ENCODE measurements at regions not wholly inside any gene's neighbourhood (a gene's known extent, or its start where the extent isn't known, plus 50 kb on each side); places are given as distances from the start of the nearest gene placed in this dataset.
A peak's percentile ranks its signal among the peaks of the same experiment; 100 is the strongest.

DNA sequence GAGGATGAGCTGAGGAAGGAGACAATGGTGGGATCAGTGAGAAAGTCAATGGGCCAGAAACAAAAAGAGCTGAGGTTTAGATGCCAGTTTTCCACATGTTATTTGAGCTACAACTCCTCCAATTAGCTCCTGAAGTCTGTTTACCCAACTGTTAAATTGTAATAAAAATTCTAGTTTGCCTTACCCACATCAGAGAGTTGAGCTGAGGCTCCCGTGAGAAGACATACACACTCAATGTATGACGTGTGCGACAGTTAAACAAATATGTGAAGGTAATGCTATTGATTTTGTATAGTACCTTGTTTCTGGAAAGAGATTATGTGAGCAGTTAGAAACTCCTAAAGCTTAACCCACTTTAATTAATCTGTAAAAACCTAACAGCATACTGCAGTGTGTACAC, 318.1 kb upstream of the GRM7 start:
- 0 out of 2 replicates have a peak, but pooled peaks cover 2% of the 10 kb centered on the region for H3K9me3 ChIP-seq (ENCODE audit: insufficient read depth, low read depth, low read length)
- no peaks in the 10 kb centered on the region for H3K9me2 ChIP-seq (replicated peaks; ENCODE audit: low read depth, low read length)
- H3K9ac ChIP-seq (ENCODE audit: low read depth, low read length, poor library complexity, severe bottlenecking), result no peak overlapping the region
- H2AFZ ChIP-seq (ENCODE audit: low read length), result no peak overlapping the region
- no peaks in the 10 kb centered on the region for H3K27me3 ChIP-seq (ENCODE audit: insufficient read depth, low read length, poor library complexity, severe bottlenecking)
- TF ChIP-seq EZH2phosphoT487 (IDR thresholded peaks at IDR 0.05; ENCODE audit: borderline replicate concordance), result no peak
- no peak for TF ChIP-seq CTCF (conservative IDR thresholded peaks at IDR 0.05; ENCODE audit: low read length)
- peak overlapping the region; percentile 41 for H3K4me2 ChIP-seq (ENCODE audit: low read depth, low read length, poor library complexity, severe bottlenecking)
- no peaks in the 10 kb centered on the region for H3K36me3 ChIP-seq (ENCODE audit: insufficient read depth, low read length)
- H4K20me1 ChIP-seq (ENCODE audit: insufficient read depth, low read length, poor library complexity, severe bottlenecking), result no peaks in the 10 kb centered on the region
- H3K79me2 ChIP-seq (ENCODE audit: insufficient read depth, low read length), result peaks cover 73% of the 10 kb centered on the region
- no peaks in the 10 kb centered on the region for H3F3A ChIP-seq (ENCODE audit: low read depth)
- peaks cover 10% of the 10 kb centered on the region for H3K4me1 ChIP-seq (ENCODE audit: insufficient read depth, low read length, poor library complexity, severe bottlenecking)
- no peak overlapping the region for H3K4me3 ChIP-seq (ENCODE audit: low read length, poor library complexity, severe bottlenecking)

- no peaks in the 10 kb centered on the region for H3K36me3 ChIP-seq (ENCODE audit: insufficient read depth, low read length)
- H4K20me1 ChIP-seq (ENCODE audit: insufficient read depth, low read length, poor library complexity, severe bottlenecking), result peaks cover 12% of the 10 kb centered on the region
- no peak overlapping the region for H3K4me3 ChIP-seq (ENCODE audit: low read length, poor library complexity, severe bottlenecking)
- H3K4me1 ChIP-seq (ENCODE audit: insufficient read depth, low read length, poor library complexity, severe bottlenecking), result no peaks in the 10 kb centered on the region
- no peak overlapping the region for H3K4me2 ChIP-seq (ENCODE audit: low read depth, low read length, poor library complexity, severe bottlenecking)
- no peak overlapping the region for H3K9ac ChIP-seq (ENCODE audit: low read depth, low read length, poor library complexity, severe bottlenecking)
- TF ChIP-seq EZH2phosphoT487 (IDR thresholded peaks at IDR 0.05; ENCODE audit: borderline replicate concordance) (no peak), CTCF (conservative IDR thresholded peaks at IDR 0.05; ENCODE audit: low read length) (no peak)
- no peaks in the 10 kb centered on the region for H3K9me2 ChIP-seq (replicated peaks; ENCODE audit: low read depth, low read length)
- no peak overlapping the region for H2AFZ ChIP-seq (ENCODE audit: low read length)
- H3F3A ChIP-seq (ENCODE audit: low read depth), result no peaks in the 10 kb centered on the region
- H3K79me2 ChIP-seq (ENCODE audit: insufficient read depth, low read length), result peaks cover 71% of the 10 kb centered on the region
- H3K9me3 ChIP-seq (ENCODE audit: insufficient read depth, low read depth, low read length), result 0 out of 2 replicates have a peak, but pooled peaks cover 15% of the 10 kb centered on the region
- H3K27me3 ChIP-seq (ENCODE audit: insufficient read depth, low read length, poor library complexity, severe bottlenecking), result no peaks in the 10 kb centered on the region
These were observed 311.6 kb upstream of the GRM7 start for GRCh38 chr3:6549296-6549695.

GRCh38 chr3:6551165-6551564, 309.8 kb upstream of the GRM7 start:
- no peak overlapping the region for H3K9ac ChIP-seq (ENCODE audit: low read depth, low read length, poor library complexity, severe bottlenecking)

More at GRCh38 chr3:6551165-6551564, 309.8 kb upstream of the GRM7 start:
- no peak for TF ChIP-seq EZH2phosphoT487 (IDR thresholded peaks at IDR 0.05; ENCODE audit: borderline replicate concordance)
- TF ChIP-seq CTCF (conservative IDR thresholded peaks at IDR 0.05; ENCODE audit: low read length), result no peak
- H3K27me3 ChIP-seq (ENCODE audit: insufficient read depth, low read length, poor library complexity, severe bottlenecking), result no peaks in the 10 kb centered on the region
- peaks cover 71% of the 10 kb centered on the region for H3K79me2 ChIP-seq (ENCODE audit: insufficient read depth, low read length)
- H3K9me3 ChIP-seq (ENCODE audit: insufficient read depth, low read depth, low read length), result 0 out of 2 replicates have a peak, but pooled peaks cover 13% of the 10 kb centered on the region
- H3F3A ChIP-seq (ENCODE audit: low read depth), result no peaks in the 10 kb centered on the region
- H3K9me2 ChIP-seq (replicated peaks; ENCODE audit: low read depth, low read length), result no peaks in the 10 kb centered on the region
- peaks cover 12% of the 10 kb centered on the region for H4K20me1 ChIP-seq (ENCODE audit: insufficient read depth, low read length, poor library complexity, severe bottlenecking)
- H2AFZ ChIP-seq (ENCODE audit: low read length), result no peak overlapping the region
- H3K4me2 ChIP-seq (ENCODE audit: low read depth, low read length, poor library complexity, severe bottlenecking), result no peak overlapping the region
- H3K4me1 ChIP-seq (ENCODE audit: insufficient read depth, low read length, poor library complexity, severe bottlenecking), result no peaks in the 10 kb centered on the region
- no peak overlapping the region for H3K4me3 ChIP-seq (ENCODE audit: low read length, poor library complexity, severe bottlenecking)
- H3K36me3 ChIP-seq (ENCODE audit: insufficient read depth, low read length), result no peaks in the 10 kb centered on the region

Measured in Loucy (cell line).